Body of pancreas (tissue), 4 donors: ENCODE measurements at regions not wholly inside any gene's neighbourhood (a gene's known extent, or its start where the extent isn't known, plus 50 kb on each side); places are given as distances from the start of the nearest gene placed in this dataset.

Experiments used
- CTCF ChIP-seq, 7 experiments: fragments of 450-650 bp in 4 of 7; fragments of 200-600 bp in 3 of 7; sonication (generic) in 3 of 7; IDR thresholded peaks; one replicate each; pipeline ENCODE4 v1.5.1; 2016 to 2019; ENCODE audit warnings: antibody characterized with exemption in 7 of 7
- POLR2A ChIP-seq, 3 donors: fragments of 450-650 bp; IDR thresholded peaks; one replicate each; pipeline ENCODE4 v1.6.1; 2016; ENCODE audit warnings: antibody characterized with exemption in 3 of 3, mild to moderate bottlenecking in 2 of 3

DNA sequence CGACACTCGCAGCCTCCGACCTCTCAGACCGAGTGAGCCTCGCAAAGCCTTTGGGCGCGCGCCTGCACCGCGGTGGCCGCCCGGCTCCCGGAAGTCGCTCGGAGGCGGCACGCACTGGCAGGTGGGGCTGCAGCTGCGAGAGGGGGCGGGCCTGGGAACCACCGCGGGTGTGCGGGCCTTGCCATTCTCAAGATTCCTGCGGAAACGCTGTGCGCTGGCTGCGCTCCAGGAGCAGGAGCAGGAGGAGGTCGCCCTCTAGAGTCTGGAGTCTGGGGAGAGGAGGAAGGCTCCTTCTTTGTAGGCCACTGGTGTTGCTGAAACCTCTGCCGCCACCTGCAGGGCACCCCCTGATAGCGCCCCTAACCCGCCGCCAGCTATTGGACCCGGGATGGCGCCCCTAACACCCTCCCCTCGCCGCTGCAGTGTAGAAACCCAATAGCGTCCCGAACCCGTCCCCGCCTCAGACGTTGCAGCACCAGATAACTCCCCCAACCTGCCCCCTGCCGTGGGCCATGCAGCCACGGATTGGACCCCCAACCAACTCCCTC is 230.6 kb downstream of the LIPI start:
- TF ChIP-seq POLR2A (IDR thresholded peaks at IDR 0.05) = peak in 1 of 3 donors; percentile 56
- TF ChIP-seq CTCF (IDR thresholded peaks at IDR 0.05) = peak in 6 of 7 experiments; percentile 6 to 55 (median 42)
